ENCODE measurements at regions not wholly inside any gene's neighbourhood (a gene's known extent, or its start where the extent isn't known, plus 50 kb on each side); places are given as distances from the start of the nearest gene placed in this dataset.

GRCh38 chr5:39785410-39785809, 360.6 kb upstream of the DAB2 start:
- no peak for FAIRE-seq

GRCh38 chr5:39783756-39784421, 359.1 kb upstream of the DAB2 start:
- no peaks in the 10 kb centered on the region for H3K27me3 ChIP-seq (ENCODE audit: control insufficient read depth, extremely low read depth, insufficient read depth, low read length)
- TF ChIP-seq CTCF (optimal IDR thresholded peaks at IDR 0.05 in 1 of 3, IDR thresholded peaks at IDR 0.05 in 1 of 3, conservative IDR thresholded peaks at IDR 0.05 in 1 of 3; ENCODE audit: extremely low read depth in 1 of 3, insufficient read depth in 2 of 3, low read length in 3 of 3) (no peak), EZH2 (IDR thresholded peaks at IDR 0.05; ENCODE audit: low read length) (no peak)
- H3K36me3 ChIP-seq (ENCODE audit: control insufficient read depth in 2 of 2, extremely low read depth in 1 of 2, insufficient read depth in 2 of 2, low read length in 2 of 2) = no peaks in the 10 kb centered on the region
- H3K4me3 ChIP-seq (ENCODE audit: control insufficient read depth in 2 of 3, extremely low read depth in 1 of 3, insufficient read depth in 2 of 3, low read depth in 1 of 3, low read length in 3 of 3) = no peak overlapping the region
- H3K4me1 ChIP-seq (ENCODE audit: control insufficient read depth, extremely low read depth, insufficient read depth, low read length) = no peaks in the 10 kb centered on the region
- H4K20me1 ChIP-seq (ENCODE audit: control insufficient read depth, extremely low read depth, insufficient read depth, low read length) = no peaks in the 10 kb centered on the region
- no peak overlapping the region for H3K4me2 ChIP-seq (ENCODE audit: control insufficient read depth, extremely low read depth, insufficient read depth, low read depth, low read length)
- FAIRE-seq = no peak
- H3K9me1 ChIP-seq (ENCODE audit: control insufficient read depth, extremely low read depth, insufficient read depth, low read length) = no peaks in the 10 kb centered on the region
- dilution Hi-C loops (cut with MboI; ENCODE audit: extremely low pct_ligation_motif_present, low sequenced_read_pairs) = no loop called here
- DNase-seq (ENCODE audit: low read depth, low spot score) = no peak
- no peaks in the 10 kb centered on the region for H3K79me2 ChIP-seq (ENCODE audit: control insufficient read depth, insufficient read depth, low read length)
- no peak overlapping the region for H2AFZ ChIP-seq (ENCODE audit: control insufficient read depth, low read length)
- H3K27ac ChIP-seq (ENCODE audit: control insufficient read depth, insufficient read depth, low read length) = no peak overlapping the region
- H3K9me3 ChIP-seq (ENCODE audit: control insufficient read depth, low read depth, low read length) = no peaks in the 10 kb centered on the region
- no peak overlapping the region for H3K9ac ChIP-seq (ENCODE audit: control insufficient read depth, extremely low read depth, insufficient read depth, low read length)

More at GRCh38 chr5:39785410-39785809, 360.6 kb upstream of the DAB2 start:
- no peaks in the 10 kb centered on the region for H3K9me1 ChIP-seq (ENCODE audit: control insufficient read depth, extremely low read depth, insufficient read depth, low read length)
- H3K4me2 ChIP-seq (ENCODE audit: control insufficient read depth, extremely low read depth, insufficient read depth, low read depth, low read length) = no peak overlapping the region
- no peak for TF ChIP-seq EZH2 (IDR thresholded peaks at IDR 0.05; ENCODE audit: low read length)
- no peak for TF ChIP-seq CTCF (optimal IDR thresholded peaks at IDR 0.05 in 1 of 3, IDR thresholded peaks at IDR 0.05 in 1 of 3, conservative IDR thresholded peaks at IDR 0.05 in 1 of 3; ENCODE audit: extremely low read depth in 1 of 3, insufficient read depth in 2 of 3, low read length in 3 of 3)
- H3K4me3 ChIP-seq (ENCODE audit: control insufficient read depth in 2 of 3, extremely low read depth in 1 of 3, insufficient read depth in 2 of 3, low read depth in 1 of 3, low read length in 3 of 3) = no peak overlapping the region
- no peaks in the 10 kb centered on the region for H3K9me3 ChIP-seq (ENCODE audit: control insufficient read depth, low read depth, low read length)
- no peaks in the 10 kb centered on the region for H3K36me3 ChIP-seq (ENCODE audit: control insufficient read depth in 2 of 2, extremely low read depth in 1 of 2, insufficient read depth in 2 of 2, low read length in 2 of 2)
- dilution Hi-C loops (cut with MboI; ENCODE audit: extremely low pct_ligation_motif_present, low sequenced_read_pairs) = no loop called here
- DNase-seq (ENCODE audit: low read depth, low spot score) = no peak
- H3K79me2 ChIP-seq (ENCODE audit: control insufficient read depth, insufficient read depth, low read length) = no peaks in the 10 kb centered on the region
- no peaks in the 10 kb centered on the region for H3K27me3 ChIP-seq (ENCODE audit: control insufficient read depth, extremely low read depth, insufficient read depth, low read length)
- no peak overlapping the region for H3K9ac ChIP-seq (ENCODE audit: control insufficient read depth, extremely low read depth, insufficient read depth, low read length)
- H3K27ac ChIP-seq (ENCODE audit: control insufficient read depth, insufficient read depth, low read length) = no peak overlapping the region
- H3K4me1 ChIP-seq (ENCODE audit: control insufficient read depth, extremely low read depth, insufficient read depth, low read length) = no peaks in the 10 kb centered on the region
- H2AFZ ChIP-seq (ENCODE audit: control insufficient read depth, low read length) = no peak overlapping the region
- no peaks in the 10 kb centered on the region for H4K20me1 ChIP-seq (ENCODE audit: control insufficient read depth, extremely low read depth, insufficient read depth, low read length)
